Glomerular visceral epithelial cell (primary cell): ENCODE measurements at regions not wholly inside any gene's neighbourhood (a gene's known extent, or its start where the extent isn't known, plus 50 kb on each side); places are given as distances from the start of the nearest gene placed in this dataset.

Experiments
- DNase-seq: peaks from one replicate; pipeline ENCODE4 v3.0.0-alpha.2; 2016; ENCODE audit errors: extremely low spot score

DNA sequence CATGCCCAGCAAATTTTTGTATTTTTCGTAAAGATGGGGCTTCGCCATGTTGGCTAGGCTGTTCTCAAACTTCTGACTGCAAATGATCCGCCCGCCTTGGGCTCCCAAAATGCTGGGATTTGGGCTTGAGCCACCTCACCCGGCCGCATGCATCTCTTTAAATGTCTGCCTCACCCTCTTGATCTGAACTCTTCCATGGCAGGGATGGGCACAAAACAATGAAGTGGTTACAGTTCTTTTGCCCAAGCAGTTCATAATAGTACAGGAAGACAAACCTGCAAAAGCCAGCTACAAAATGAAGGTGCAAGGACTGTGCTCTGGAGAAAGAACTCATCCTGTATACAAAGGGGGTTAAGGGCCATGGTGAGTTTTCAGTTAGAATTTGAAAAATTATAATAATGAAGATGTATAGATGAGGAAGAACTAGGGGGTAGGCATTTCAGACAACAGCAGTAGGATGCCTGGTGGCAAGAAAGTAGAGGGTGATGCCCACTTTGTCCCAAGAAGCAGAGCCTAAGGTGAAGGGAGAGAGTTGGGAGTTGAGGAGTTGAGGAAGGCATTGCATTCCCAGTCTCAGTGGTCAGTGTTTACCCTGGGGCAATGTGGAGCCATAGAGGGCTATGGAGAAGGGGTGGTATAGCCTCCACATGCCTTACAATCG lies 160.8 kb upstream of the MYCN start:
- DNase-seq, result no peak

DNA sequence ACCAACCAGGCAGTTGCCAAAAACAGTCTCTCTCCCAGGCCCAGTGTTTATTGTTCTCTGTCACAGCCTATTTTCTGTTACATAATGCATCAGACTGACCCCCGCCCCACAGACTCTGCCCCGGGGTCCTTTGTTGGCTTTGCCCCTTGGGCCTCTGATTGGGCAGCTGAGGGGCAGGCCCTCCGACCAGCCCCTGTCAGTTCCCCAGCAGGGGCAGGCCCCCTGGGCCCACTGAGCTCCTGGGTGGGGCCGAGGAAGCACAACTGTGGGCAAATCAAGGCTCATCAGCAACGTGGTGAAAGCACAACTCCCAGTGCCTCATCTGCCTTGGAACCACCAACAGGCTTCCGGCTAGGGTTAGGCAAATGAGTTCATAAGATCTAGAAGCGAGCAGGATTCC lies 160.1 kb upstream of the MYCN start:
- no peak for DNase-seq

DNA sequence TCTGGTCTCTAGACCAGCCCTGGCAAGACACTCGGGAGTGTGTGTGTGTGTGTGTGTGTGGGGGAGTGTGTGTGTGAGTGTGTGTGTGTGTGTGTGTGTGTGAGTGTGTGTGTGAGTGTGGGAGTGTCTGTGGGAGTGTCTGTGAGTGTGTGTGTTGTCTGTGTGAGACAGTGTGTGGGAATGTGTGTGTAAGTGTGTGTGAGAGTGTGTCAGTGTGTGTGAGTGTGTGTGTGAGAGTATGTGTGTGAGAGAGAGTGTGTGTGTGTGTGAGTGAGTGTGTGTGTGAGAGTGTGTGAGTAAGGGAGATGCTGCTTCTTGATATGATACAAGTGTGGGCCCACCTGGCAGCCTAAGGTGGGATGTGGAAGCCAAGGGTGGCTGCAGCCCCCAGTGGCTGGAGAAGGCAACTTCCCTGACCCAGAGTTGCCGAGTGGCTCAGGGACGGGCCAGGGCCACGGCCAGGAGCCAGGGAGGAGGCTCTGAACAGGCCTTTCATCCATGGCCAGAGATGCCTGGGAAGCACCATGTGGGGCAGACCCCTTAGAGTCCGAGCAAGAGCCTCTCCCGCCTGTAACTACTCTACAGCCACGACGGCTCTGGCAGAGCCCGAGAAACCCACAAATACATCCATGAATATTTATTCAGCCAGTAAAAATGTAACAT lies 159.3 kb upstream of the MYCN start:
- DNase-seq, result no peak

DNA sequence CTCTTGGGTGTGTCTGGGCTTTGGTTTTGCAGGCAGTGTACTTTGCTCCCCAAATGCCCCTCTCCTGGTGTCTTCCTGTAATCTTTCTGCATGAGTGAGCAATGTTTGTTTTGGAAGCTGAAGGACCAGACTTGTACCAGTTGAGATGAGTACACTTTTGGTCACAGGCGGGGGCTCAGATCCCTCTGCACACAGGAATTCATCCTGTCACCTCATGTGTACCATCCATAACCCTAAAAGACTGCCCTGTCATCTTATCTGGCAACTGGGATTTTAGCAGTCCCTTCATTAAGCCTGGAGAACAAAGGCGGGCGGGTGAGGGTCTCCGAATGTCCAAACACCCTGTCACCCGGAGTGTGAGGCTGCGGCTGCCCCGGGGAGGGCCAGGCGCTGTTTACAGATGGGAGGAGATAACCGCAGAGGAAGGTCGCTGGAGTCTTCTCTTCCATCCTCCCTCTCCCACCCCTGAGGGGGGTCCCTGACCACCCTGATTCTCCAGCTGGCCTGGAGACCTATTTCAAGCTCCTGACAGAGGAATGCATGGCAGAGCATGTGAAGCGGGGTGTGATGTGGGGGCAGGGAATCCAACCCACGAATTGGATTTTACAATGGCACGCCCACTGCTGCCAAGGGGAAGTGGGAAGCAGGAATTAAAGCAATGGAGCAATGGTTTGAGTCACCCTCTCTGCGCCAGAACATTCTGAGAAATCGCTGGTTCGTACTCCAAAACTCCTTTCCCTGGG lies 158.2 kb upstream of the MYCN start:
- DNase-seq, result peak; percentile 51

DNA sequence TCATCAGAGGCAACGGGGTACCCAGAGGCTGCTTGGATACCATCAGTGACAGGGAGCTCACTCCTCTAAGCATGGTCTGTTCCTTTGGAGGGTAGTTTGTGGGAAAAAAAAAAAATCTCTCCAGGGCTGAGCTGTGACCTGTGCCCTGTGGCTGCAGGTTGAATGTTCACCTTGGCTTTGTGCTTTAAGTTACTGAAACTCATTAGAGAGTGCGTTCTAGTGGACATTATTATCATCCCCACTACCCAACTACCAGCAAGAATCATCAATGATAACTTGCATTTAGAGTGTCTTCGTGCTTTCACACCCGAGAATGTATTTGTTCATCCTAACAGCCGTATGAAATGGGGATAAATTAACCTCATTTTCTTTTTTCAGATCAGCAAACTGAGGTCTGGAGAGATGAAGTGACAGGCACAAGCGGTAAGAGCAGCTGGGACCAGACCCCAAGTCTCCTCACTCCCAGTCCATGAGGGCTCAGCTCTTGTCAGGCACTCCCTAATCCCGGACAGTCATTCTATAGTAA lies 157.5 kb upstream of the MYCN start:
- DNase-seq, result no peak

DNA sequence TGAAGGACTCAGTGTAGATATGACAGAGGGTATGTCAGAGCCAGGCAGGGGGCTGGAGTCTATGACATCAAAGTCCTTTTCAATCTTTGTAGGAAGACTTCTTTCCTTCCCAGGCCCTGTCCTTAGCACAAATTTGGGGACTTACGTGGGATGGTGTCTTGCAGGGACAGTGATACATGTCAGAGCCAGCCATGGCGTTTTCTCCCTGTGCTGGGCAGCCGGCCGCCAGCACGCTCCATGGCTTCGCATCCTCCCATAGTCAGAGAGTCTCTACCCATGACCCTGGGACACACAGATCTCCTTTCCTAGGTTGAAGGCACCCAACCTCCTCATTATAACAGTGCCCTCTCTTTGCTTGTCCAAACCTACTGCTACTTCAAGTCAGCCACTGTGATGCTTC lies 156.9 kb upstream of the MYCN start:
- no peak for DNase-seq

DNA sequence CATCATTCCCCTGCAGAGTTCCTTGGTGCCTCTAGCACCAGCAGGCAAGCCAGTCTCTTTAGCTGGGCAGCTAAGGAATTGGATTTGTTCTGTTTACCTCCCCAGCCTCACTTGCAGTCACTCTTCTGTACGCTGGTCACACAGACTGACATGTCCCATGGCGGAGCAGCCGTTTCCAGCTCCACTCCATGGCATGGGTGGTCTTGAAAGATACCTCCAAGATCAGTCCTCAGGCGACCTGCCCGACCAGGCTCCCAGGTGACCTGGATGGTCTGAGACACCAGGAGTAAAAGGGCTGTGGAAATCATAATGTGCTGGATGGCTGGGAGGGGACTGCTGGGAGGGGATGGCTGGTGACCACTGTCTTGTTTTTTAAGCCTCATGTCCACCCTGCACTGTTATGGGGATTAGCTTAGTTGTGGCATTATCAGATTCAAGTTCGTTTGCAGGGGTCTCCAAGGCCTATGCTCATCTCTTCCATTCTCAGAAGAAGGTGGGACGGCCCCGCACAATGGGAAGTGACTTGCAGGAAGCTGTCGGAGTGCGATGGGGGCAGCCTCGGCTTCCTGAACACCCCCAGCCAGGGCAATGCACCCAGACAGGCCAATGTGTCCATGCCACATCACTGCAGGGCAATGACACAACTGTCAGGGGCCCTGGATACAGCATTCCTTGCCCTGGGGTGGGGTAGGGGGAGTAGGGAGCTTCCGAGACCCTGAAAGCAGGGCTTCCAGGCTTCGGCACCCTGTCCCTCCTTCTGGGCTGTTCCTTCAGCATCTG lies 156.1 kb upstream of the MYCN start:
- DNase-seq, result no peak

DNA sequence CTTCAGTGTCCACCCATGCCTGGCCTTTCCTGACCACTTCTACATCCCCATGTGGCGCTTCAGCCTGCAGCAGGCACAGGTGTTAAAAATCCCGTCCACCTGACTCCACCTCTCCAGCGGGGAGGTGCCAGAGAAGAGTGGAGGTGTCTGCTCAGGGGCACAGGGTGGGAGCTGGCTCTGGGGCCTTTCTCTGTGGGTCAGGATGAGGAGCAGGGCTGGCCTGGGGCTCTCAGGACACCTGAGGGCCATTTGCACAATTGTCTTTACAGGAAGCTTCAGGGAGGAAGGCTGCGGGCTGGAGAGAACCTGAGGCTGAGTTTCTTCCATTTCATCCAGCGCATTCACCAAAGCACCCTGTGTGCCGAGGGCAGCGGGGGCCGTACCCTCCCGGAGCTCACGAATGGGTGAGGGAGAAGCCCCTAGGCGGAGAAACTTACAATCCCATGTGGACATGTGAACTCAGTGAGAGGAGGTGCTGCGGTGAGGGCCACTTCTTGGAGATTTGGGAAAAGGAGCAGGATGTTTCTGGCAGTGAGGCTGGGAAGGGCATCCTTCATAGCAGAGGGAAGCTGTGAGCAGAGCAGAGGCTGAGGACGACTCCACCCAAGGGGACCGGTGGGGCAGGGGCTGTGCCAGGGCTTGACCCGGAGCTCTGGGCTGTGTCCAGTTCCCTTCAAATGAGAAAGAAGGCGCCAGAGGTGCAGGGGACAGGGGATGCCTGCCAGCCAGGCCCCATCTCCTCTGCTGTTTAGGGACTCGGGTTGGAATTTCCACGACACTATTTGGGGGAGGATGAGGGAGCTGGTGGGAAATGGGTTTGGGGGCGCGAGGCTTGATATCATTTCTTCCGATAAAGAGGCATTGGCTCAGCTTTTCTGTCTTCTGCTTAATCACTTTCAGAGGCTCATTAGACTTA lies 155.2 kb upstream of the MYCN start:
- DNase-seq, result no peak

DNA sequence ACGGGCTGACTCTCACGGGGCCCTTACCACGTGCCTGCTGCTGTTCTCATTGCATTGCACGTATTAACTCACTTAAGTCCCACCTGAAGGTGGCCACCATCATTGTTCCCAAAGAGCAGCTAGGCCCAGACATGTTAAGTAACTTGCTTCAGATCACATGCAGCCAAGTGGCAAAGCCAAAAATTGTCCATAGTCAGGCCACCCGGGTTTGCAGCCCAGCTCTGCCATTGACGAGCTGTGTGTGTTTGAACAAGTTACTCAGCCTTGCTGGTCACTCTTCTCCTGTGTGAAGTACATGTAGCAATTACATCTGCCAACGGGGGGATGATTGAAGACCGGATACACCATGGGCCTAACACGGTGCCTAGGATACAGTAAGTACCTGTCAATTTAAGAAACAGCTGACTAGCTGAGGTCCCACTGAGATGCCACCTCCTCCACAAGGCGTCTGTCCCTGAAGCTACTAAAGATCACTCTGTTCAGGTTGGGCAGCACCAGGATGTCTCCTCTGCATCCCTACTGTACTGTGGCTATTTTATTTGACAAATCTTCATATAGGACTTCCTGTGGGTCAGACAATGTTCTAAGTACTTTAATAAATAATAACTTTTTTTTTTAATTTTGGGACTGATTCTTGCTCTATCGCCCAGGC lies 154.2 kb upstream of the MYCN start:
- DNase-seq, result no peak

DNA sequence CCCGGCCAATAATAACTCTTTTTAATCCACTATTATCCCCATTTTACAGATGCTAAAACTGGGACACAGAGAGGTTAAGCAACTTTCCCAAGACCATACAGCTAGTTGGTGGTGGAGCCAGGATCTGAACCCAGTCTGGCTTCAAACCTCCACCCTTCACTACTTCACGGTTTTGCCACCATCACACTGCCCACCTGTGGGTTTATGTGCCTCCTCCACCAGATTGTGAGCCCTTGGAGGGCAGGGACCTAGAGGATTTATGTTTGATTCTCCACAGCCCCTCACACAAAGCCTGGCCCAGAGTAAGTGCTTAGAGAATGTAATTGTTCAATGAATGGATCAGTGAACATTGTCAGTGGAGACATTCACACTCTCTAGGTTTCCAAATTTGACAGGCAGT lies 153.4 kb upstream of the MYCN start:
- no peak for DNase-seq

DNA sequence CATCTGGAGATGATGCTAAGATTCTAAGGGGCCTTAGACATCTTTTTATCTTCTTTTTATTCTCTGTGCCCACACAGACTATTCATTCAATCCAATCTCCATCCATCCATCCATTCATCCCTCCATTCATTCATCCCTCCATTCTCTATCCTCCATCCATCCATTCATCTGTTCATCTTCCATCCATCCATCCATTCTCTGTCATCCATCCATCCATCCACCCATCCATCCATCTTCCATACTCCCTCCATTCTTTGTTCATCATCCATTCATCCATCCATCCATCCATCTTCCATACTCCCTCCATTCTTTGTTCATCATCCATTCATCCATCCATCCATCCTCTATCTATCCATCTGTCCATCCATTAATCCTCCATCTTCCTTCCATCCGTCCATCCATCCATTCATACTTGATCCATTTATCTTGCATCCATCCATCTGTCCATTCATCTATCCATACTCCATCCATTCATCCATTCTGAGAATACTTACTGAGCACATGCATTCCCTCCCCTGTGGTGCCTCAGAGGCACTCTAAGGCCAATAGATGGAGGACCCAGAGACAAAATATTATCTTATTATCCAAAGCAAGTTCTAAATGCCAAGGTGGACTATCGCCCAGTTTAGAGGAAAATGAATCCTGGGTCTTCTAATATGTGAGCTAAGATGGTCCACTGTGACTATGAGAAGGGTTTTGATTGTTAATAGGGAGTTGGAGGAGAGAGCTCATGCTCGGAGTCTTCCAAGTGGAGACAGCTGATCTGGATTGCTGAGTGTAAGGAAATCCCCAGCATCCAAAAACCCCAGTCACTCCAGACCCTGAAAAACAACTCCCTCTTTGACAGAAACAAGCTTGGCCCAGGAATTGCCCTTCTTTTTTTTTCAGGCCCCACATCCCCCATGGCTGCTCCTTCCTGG lies 152.6 kb upstream of the MYCN start:
- no peak for DNase-seq

DNA sequence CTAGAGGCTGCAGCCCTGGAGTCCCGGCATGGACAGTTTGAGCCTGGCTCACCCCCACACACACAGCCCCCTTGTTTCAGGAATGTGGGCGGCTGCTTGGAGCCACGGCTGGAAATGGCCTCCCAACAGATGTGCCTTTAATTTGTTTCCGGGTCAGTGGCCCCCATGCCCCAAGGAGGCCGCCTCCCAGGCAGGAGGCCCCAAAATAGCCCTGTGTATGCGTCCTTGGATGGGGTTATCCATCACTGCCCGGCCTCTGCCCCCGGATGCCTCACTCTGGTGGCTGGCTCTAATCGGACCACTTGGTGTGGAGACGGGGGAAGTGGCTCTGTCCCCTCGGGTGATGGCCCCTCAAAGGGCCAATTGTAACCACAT lies 151.9 kb upstream of the MYCN start:
- no peak for DNase-seq

DNA sequence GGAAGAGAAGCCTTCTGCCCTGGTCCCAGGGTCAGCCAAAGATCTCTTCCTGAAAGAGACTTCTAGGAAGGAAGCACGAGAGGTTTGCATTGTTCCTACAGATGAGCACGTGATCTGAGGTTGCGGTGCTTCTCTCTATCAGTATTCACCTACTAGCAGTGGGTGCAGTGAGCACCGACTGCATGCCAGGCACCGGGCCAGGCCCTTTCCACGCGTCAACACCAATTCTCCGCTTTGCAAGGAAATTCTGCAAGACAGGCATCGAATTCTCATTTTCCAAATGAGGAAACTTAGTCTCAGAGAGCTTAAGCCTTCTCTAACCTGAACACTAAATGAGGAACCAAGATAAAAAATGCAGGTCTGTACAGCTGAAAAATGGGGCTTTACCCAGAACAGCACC lies 151.5 kb upstream of the MYCN start:
- DNase-seq, result no peak

DNA sequence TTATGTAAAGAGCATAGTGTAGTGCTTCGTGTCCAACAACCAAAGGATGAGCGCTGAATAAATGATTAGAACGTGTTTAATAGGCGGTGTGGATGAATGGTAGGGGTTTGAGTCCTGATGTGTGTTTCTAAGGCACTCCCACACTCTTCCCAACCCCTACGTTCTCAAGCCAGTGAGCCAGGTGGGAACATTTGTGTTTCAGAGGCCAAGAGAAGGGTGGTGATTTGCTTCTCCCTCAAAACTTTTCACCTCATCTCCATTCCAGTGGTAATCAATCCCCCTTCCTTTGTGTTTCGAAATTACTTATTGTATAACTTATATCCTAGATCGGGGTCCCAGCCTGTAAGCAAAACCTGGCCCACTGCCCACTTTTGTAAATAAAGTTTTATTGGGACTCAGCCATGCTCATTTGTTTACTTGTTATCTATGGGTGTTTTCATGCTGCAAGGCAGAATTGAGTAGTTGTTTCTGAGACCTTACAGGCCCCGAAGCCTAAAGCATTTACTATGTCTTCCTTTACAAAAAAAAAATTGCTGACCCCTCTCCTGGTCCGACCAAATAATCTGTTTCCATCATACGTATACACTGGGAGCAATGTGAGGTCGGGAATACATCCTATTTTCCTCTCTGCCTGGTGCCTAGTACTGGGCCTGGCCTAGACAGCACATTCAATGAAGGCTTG lies 150.8 kb upstream of the MYCN start:
- no peak for DNase-seq

DNA sequence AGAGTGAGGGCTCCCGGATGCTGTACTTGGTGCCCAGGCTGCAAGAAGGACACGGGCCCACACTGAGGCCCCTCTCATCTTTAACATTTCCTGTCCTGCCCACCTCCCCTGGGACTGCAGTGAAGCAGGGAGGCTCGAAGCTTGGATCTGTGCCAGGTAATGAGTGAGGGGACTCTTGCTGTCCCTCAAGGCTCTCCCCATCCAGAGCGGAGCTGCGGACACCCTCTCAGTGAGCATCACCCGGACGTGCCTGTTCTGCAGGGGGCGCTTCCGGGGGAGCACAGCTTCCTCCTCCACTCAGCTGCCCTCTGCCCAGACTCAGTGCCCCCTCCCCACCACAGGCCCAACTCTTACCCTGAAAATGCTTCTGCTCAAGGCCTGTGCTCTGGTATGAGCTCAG lies 150.0 kb upstream of the MYCN start:
- DNase-seq, result no peak

DNA sequence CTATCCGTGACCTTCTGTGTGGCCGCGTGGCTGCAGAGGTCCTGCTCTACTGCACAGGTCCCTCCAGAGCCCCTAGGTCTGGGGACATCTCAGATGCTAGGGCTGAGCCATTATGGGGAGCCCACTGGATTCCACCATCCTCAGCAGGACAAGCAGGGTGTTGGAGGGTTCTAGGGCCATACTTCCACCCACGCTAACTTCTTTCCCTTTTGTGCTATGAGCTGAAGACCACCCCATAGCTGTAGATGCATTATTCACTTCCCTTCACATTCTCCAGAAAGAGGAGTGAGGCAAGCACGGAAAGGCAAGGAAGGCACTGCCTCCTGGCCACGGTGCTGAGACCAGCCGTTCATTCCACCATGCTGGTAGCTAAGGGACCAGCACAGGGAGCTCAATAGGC lies 149.5 kb upstream of the MYCN start:
- DNase-seq, result no peak

DNA sequence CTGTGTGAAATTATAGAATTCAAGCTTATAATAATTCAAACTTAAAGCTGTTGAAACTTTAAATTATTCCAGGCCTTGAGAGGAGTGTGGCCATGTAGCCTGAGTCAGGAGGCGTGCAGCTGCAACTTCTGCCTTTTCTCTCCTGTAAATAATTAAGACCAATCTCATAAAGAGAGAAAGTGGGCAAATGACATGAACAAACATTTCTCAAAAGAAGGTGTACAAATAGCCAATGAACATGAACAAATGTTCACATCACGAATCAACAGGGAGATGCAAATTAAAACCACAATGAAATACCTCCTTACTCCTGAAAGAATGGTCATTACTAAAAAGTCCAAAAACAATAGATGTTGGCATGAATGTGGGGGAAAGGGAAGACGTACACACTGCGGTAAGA lies 149.1 kb upstream of the MYCN start:
- no peak for DNase-seq

DNA sequence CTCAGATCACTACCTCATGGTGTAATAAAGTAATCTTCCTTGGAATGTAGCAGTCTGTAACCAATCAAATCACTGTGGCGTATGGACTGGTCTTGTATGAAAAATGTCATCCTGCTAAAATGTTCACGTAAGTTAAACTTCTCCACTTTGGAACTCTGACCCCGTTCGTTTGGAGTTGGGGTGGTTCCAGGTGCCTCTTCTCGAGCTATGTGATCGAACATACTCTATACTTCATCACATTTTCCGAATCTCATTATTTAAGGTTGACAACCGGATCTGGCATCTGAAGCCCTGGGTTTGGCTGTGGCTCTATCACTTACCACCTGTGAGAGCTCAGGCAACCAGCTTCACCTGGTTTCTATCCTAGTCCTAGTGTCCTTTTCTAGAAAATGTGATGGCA lies 148.0 kb upstream of the MYCN start:
- no peak for DNase-seq
